HG02610 (cell line): ENCODE measurements at regions not wholly inside any gene's neighbourhood (a gene's known extent, or its start where the extent isn't known, plus 50 kb on each side); places are given as distances from the start of the nearest gene placed in this dataset.
"Not testable (repeated sequence)": the region's sequence is repeated elsewhere in the genome, so short reads cannot be mapped to it uniquely, and the experiment has no call there.

Experiments used
- ATAC-seq: cut with Tn5 transposase; IDR thresholded peaks from one replicate; pipeline ENCODE4 v1.9.1; 2021; ENCODE audit warnings: mild to moderate bottlenecking, moderate library complexity; ENCODE audit not compliant: unreplicated experiment

- ATAC-seq = no peak
Measured at GRCh38 chr4:116561768-116562167, 523.6 kb downstream of the TRAM1L1 start.

- ATAC-seq = no peak
Measured at GRCh38 chr4:116551806-116552205, 533.6 kb downstream of the TRAM1L1 start.

- no peak for ATAC-seq
Measured at GRCh38 chr4:116547632-116548031, 537.7 kb downstream of the TRAM1L1 start.

- no peak for ATAC-seq
Measured at GRCh38 chr4:116546759-116547158, 538.6 kb downstream of the TRAM1L1 start.

GRCh38 chr4:116544946-116545345 lies 540.4 kb downstream of the TRAM1L1 start:
- no peak for ATAC-seq

GRCh38 chr4:116539744-116540143 lies 545.6 kb downstream of the TRAM1L1 start:
- no peak for ATAC-seq

- no peak for ATAC-seq
Measured at GRCh38 chr4:116537828-116538227, 547.5 kb downstream of the TRAM1L1 start.

GRCh38 chr4:116536024-116536423 lies 549.4 kb downstream of the TRAM1L1 start:
- ATAC-seq = not testable (repeated sequence)

GRCh38 chr4:116531870-116532269 lies 553.5 kb downstream of the TRAM1L1 start:
- peak; percentile 77 for ATAC-seq

- ATAC-seq = no peak
Measured at GRCh38 chr4:116531026-116531425, 554.4 kb downstream of the TRAM1L1 start.

GRCh38 chr4:116530048-116530447 lies 555.3 kb downstream of the TRAM1L1 start:
- ATAC-seq = no peak

- no peak for ATAC-seq
Measured at GRCh38 chr4:116529129-116529528, 556.2 kb downstream of the TRAM1L1 start.

- no peak for ATAC-seq
Measured at GRCh38 chr4:116522922-116523321, 562.5 kb downstream of the TRAM1L1 start.

GRCh38 chr4:116520886-116521285 lies 564.5 kb downstream of the TRAM1L1 start:
- no peak for ATAC-seq

- ATAC-seq = no peak
Measured at GRCh38 chr4:116516711-116517110, 568.7 kb downstream of the TRAM1L1 start.

GRCh38 chr4:116515959-116516358 lies 569.4 kb downstream of the TRAM1L1 start:
- ATAC-seq = no peak

- ATAC-seq = no peak
Measured at GRCh38 chr4:116512552-116512951, 572.8 kb downstream of the TRAM1L1 start.

- no peak for ATAC-seq
Measured at GRCh38 chr4:116501954-116502353, 583.4 kb downstream of the TRAM1L1 start.

GRCh38 chr4:116500225-116500624 lies 585.2 kb downstream of the TRAM1L1 start:
- no peak for ATAC-seq

GRCh38 chr4:116489739-116490138 lies 595.6 kb downstream of the TRAM1L1 start:
- ATAC-seq = no peak

GRCh38 chr4:116486401-116486800 lies 599.0 kb downstream of the TRAM1L1 start:
- ATAC-seq = no peak

- ATAC-seq = no peak
Measured at GRCh38 chr4:116480546-116480945, 604.8 kb downstream of the TRAM1L1 start.

GRCh38 chr4:116478343-116478742 lies 607.0 kb downstream of the TRAM1L1 start:
- no peak for ATAC-seq

GRCh38 chr4:116469582-116469981 lies 615.8 kb downstream of the TRAM1L1 start:
- peak; percentile 72 for ATAC-seq
